NCI-H524 (cell line): ENCODE measurements at regions not wholly inside any gene's neighbourhood (a gene's known extent, or its start where the extent isn't known, plus 50 kb on each side); places are given as distances from the start of the nearest gene placed in this dataset.

Experiments
- DNase-seq, 2 experiments: peaks; one replicate each; lab custom pipeline; 2025; lab: John Stamatoyannopoulos, UW

- peak in 1 of 2 experiments; percentile 50 for DNase-seq
These were observed 133.0 kb downstream of the C9orf50 start for GRCh38 chr9:129487658-129488483.

- DNase-seq: no peak
These were observed 133.9 kb downstream of the C9orf50 start for GRCh38 chr9:129486756-129487657.

- peak in 1 of 2 experiments; percentile 33 for DNase-seq
These were observed 135.6 kb downstream of the C9orf50 start for GRCh38 chr9:129485145-129485774.

GRCh38 chr9:129484352-129485000, 136.4 kb downstream of the C9orf50 start:
- DNase-seq: no peak

- peak in 1 of 2 experiments; percentile 35 for DNase-seq
These were observed 137.2 kb downstream of the C9orf50 start for GRCh38 chr9:129483415-129484351.

GRCh38 chr9:129482521-129483414, 138.1 kb downstream of the C9orf50 start:
- peak; percentile 33 to 64 for DNase-seq

- peak in 1 of 2 experiments; percentile 24 for DNase-seq
These were observed 138.9 kb downstream of the C9orf50 start for GRCh38 chr9:129481810-129482511.

GRCh38 chr9:129481424-129481809, 139.5 kb downstream of the C9orf50 start:
- DNase-seq: no peak

GRCh38 chr9:129480745-129481144, 140.2 kb downstream of the C9orf50 start:
- DNase-seq: no peak

GRCh38 chr9:129480227-129480626, 140.7 kb downstream of the C9orf50 start:
- no peak for DNase-seq

- DNase-seq: no peak
These were observed 141.3 kb downstream of the C9orf50 start for GRCh38 chr9:129479631-129480011.

- no peak for DNase-seq
These were observed 141.8 kb downstream of the C9orf50 start for GRCh38 chr9:129478961-129479630.

- no peak for DNase-seq
These were observed 142.4 kb downstream of the C9orf50 start for GRCh38 chr9:129478461-129478860.

- no peak for DNase-seq
These were observed 143.9 kb downstream of the C9orf50 start for GRCh38 chr9:129476821-129477611.

- no peak for DNase-seq
These were observed 146.0 kb downstream of the C9orf50 start for GRCh38 chr9:129474740-129475404.

GRCh38 chr9:129473523-129474244, 147.2 kb downstream of the C9orf50 start:
- no peak for DNase-seq
